HepG2 (cell line): ENCODE measurements at regions not wholly inside any gene's neighbourhood (a gene's known extent, or its start where the extent isn't known, plus 50 kb on each side); places are given as distances from the start of the nearest gene placed in this dataset.

Source experiments
- CHD4 ChIP-seq: fragments of 200-600 bp; sonication (generic); IDR thresholded peaks from 2 replicates; pipeline ENCODE4 v1.7.0; 2017; ENCODE audit warnings: mild to moderate bottlenecking, low read length, borderline replicate concordance
- DBP ChIP-seq: sonication (generic); formaldehyde crosslinking; IDR thresholded peaks from 2 replicates; pipeline ENCODE4 v1.4.0; 2020; ENCODE audit warnings: missing genetic modification reagents; ENCODE audit errors: not compliant biosample characterization
- FIP1L1 ChIP-seq: fragments of 200-400 bp; formaldehyde crosslinking; IDR thresholded peaks from 2 replicates; pipeline ENCODE4 v1.6.1; 2018; ENCODE audit warnings: low read depth, mild to moderate bottlenecking, low read length, moderate library complexity, borderline replicate concordance; ENCODE audit not compliant: insufficient read depth
- KMT2A ChIP-seq: sonication (generic); formaldehyde crosslinking; IDR thresholded peaks from 2 replicates; pipeline ENCODE4 v1.4.0; 2020; ENCODE audit warnings: missing genetic modification reagents
- MAX ChIP-seq: IDR thresholded peaks from 2 replicates; pipeline ENCODE4 v1.6.1; 2012; ENCODE audit warnings: inconsistent platforms
- RXRA ChIP-seq: sonication (generic); formaldehyde crosslinking; IDR thresholded peaks from 2 replicates; pipeline ENCODE4 v1.5.1; 2020; ENCODE audit warnings: missing genetic modification reagents
- ZBTB7B ChIP-seq: sonication (generic); formaldehyde crosslinking; IDR thresholded peaks from 2 replicates; pipeline ENCODE4 v1.4.0; 2020; ENCODE audit warnings: missing genetic modification reagents
- ZC3H4 ChIP-seq: sonication (generic); formaldehyde crosslinking; IDR thresholded peaks from 2 replicates; pipeline ENCODE4 v1.4.0; 2020; ENCODE audit warnings: missing genetic modification reagents, borderline replicate concordance
- ZNF12 ChIP-seq: sonication (generic); formaldehyde crosslinking; IDR thresholded peaks from 2 replicates; pipeline ENCODE4 v1.5.0; 2020; ENCODE audit warnings: missing genetic modification reagents
- ZNF136 ChIP-seq: sonication (generic); formaldehyde crosslinking; IDR thresholded peaks from 2 replicates; pipeline ENCODE4 v1.8.1; 2022; ENCODE audit warnings: low read depth, mild to moderate bottlenecking, moderate library complexity, missing genetic modification reagents
- ZNF274 ChIP-seq: sonication (generic); formaldehyde crosslinking; IDR thresholded peaks from 2 replicates; pipeline ENCODE4 v1.5.1; 2020; ENCODE audit warnings: mild to moderate bottlenecking, missing genetic modification reagents
- ZNF431 ChIP-seq: sonication (generic); formaldehyde crosslinking; IDR thresholded peaks from 2 replicates; pipeline ENCODE4 v1.9.0; 2022; ENCODE audit warnings: missing genetic modification reagents, low read depth, mild to moderate bottlenecking, borderline replicate concordance
- ZNF784 ChIP-seq: sonication (generic); formaldehyde crosslinking; IDR thresholded peaks from 2 replicates; pipeline ENCODE4 v1.5.1; 2020; ENCODE audit warnings: missing genetic modification reagents, mild to moderate bottlenecking, borderline replicate concordance
- ZSCAN5A ChIP-seq: sonication (generic); formaldehyde crosslinking; IDR thresholded peaks from 2 replicates; pipeline ENCODE4 v1.8.0; 2022; ENCODE audit warnings: mild to moderate bottlenecking, missing genetic modification reagents, borderline replicate concordance

- TF ChIP-seq ZBTB7B, result no peak
- TF ChIP-seq ZSCAN5A (CRISPR knock-in tag), result no peak
- TF ChIP-seq ZNF274 (CRISPR knock-in tag), result no peak
- no peak for TF ChIP-seq KMT2A (CRISPR knock-in tag)
- TF ChIP-seq FIP1L1, result no peak
- no peak for TF ChIP-seq CHD4
- TF ChIP-seq RXRA (CRISPR knock-in tag), result no peak
- no peak for TF ChIP-seq MAX
- no peak for TF ChIP-seq ZNF431 (CRISPR knock-in tag)
- no peak for TF ChIP-seq ZNF12
- no peak for TF ChIP-seq ZC3H4 (CRISPR knock-in tag)
- TF ChIP-seq ZNF784, result no peak
- no peak for TF ChIP-seq DBP (CRISPR knock-in tag)
- no peak for TF ChIP-seq ZNF136
- TF ChIP-seq, all 625 proteins: peak for 0
These were observed 833.5 kb downstream of the KCNA4 start (continued) for GRCh38 chr11:29183301-29183700.
